ENCODE measurements at regions not wholly inside any gene's neighbourhood (a gene's known extent, or its start where the extent isn't known, plus 50 kb on each side); places are given as distances from the start of the nearest gene placed in this dataset.

DNA sequence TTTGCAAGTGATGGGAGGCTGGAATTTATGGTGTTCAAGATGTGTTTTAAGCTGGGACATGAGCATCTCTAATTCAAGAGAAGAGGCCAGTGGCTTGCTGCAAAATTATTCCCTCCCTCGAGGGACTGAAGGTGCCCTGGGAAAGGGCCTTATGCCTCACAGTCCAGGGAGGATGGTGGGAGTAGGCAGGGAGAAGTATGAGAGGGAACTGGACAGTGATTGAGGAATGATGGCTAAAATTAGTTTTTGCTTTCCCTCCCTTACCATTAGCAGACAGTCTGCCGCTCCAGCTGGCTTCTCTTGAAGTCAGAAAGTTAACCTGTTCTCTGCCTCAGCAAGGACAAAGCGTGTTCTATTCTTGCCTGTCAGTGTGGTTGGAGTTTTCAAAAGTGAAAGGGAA lies 139.8 kb upstream of the SEMA6D start:
- no peak overlapping the region for H3K27ac ChIP-seq (ENCODE audit: low read depth in 2 of 2, low read length in 2 of 2)

DNA sequence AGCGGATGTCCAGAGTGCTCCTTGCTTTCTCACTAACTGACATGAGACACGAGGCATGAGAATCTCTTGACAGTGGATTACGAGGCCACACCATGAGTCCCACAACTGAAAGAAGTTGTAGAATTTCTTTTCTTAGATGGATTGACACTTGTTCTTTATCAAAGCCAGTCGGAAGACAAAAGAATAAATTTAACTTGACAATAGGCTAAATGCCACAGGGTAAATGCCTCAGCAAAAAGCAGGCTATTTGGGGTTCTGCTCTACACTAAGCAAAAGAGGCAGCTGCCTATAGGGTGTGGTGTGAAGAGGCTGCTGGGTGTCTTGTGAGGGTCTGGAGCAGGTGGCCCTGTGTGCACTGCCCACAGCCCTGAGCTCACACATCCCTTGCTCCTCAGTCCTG lies 135.1 kb upstream of the SEMA6D start:
- Histone ChIP-seq H3K36me3 (ENCODE audit: control insufficient read depth in 2 of 2, insufficient read depth in 2 of 2, low read length in 2 of 2) (no peaks in the 10 kb centered on the region), H3K27ac (ENCODE audit: low read depth in 2 of 2, low read length in 2 of 2) (no peak overlapping the region), H3K9ac (ENCODE audit: low read depth in 1 of 2, low read length in 2 of 2) (no peak overlapping the region), H3K4me1 (ENCODE audit: control insufficient read depth in 2 of 2, insufficient read depth in 2 of 2, low read length in 2 of 2) (peaks cover 0 to 4% of the 10 kb centered on the region in 2 donors), H3K9me3 (ENCODE audit: control insufficient read depth in 2 of 2, low read length in 2 of 2) (no peaks in the 10 kb centered on the region), H3K4me3 (ENCODE audit: low read length in 2 of 2) (no peak overlapping the region), H3K27me3 (ENCODE audit: control insufficient read depth in 2 of 2, insufficient read depth in 2 of 2, low read length in 2 of 2) (no peaks in the 10 kb centered on the region)

More for the DNA sequence above, 139.8 kb upstream of the SEMA6D start:
- Histone ChIP-seq H3K4me3 (ENCODE audit: low read length in 2 of 2) (no peak overlapping the region), H3K4me1 (ENCODE audit: control insufficient read depth in 2 of 2, insufficient read depth in 2 of 2, low read length in 2 of 2) (no peaks in the 10 kb centered on the region), H3K9me3 (ENCODE audit: control insufficient read depth in 2 of 2, low read length in 2 of 2) (no peaks in the 10 kb centered on the region), H3K27me3 (ENCODE audit: control insufficient read depth in 2 of 2, insufficient read depth in 2 of 2, low read length in 2 of 2) (no peaks in the 10 kb centered on the region), H3K36me3 (ENCODE audit: control insufficient read depth in 2 of 2, insufficient read depth in 2 of 2, low read length in 2 of 2) (no peaks in the 10 kb centered on the region), H3K9ac (ENCODE audit: low read depth in 1 of 2, low read length in 2 of 2) (no peak overlapping the region)

DNA sequence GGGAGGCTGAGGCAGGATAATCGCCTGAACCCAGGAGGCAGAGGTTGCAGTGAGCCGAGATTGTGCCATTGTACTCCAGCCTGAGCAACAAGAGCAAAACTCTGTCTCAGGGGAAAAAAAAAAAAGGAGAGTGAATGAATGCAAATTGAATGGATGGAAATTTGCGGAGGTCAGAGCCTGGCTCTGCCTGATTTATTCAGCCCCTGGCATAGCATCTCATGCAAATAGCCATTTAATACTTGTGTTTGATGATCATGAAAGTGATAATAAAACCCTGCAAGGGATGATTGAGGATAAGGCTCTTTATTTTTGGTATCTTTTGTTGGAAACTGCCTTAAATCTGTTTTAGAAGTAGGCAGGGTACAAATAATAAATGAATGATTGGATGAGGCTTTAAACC lies 133.0 kb upstream of the SEMA6D start:
- Histone ChIP-seq H3K4me3 (ENCODE audit: low read length in 2 of 2) (no peak overlapping the region), H3K9me3 (ENCODE audit: control insufficient read depth in 2 of 2, low read length in 2 of 2) (no peaks in the 10 kb centered on the region), H3K9ac (ENCODE audit: low read depth in 1 of 2, low read length in 2 of 2) (no peak overlapping the region), H3K36me3 (ENCODE audit: control insufficient read depth in 2 of 2, insufficient read depth in 2 of 2, low read length in 2 of 2) (no peaks in the 10 kb centered on the region), H3K27ac (ENCODE audit: low read depth in 2 of 2, low read length in 2 of 2) (no peak overlapping the region), H3K27me3 (ENCODE audit: control insufficient read depth in 2 of 2, insufficient read depth in 2 of 2, low read length in 2 of 2) (no peaks in the 10 kb centered on the region), H3K4me1 (ENCODE audit: control insufficient read depth in 2 of 2, insufficient read depth in 2 of 2, low read length in 2 of 2) (peaks cover 0 to 5% of the 10 kb centered on the region in 2 donors)

DNA sequence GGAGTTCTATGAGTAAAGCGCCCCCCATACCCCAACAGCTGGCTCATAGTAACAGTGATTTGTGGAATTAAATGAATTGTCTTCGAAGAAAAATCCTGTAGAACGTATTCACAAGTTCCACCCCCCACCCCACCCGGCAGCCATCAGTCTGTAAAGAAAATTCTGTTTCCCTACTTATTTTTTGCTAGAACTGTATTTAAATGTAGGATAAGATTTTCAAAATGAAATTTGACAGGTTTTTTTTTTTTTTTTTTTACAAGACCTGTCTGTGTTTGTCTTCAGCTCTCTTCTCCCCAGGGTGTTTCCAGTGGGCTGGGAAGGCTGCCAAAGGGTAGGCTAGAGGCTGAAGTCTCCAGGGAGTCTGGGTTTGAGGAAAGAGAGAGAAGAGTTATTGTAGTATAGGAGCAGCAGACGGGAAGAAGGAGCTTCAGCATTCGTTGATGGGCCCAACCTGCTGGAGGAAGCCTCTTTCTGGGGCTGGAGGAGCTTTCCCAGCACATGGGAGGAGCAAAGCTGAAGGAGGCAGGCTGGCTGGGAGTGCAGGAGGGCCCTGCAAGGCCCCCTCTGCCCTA lies 130.6 kb upstream of the SEMA6D start:
- Histone ChIP-seq H3K27me3 (ENCODE audit: control insufficient read depth in 2 of 2, insufficient read depth in 2 of 2, low read length in 2 of 2) (no peaks in the 10 kb centered on the region), H3K27ac (ENCODE audit: low read depth in 2 of 2, low read length in 2 of 2) (no peak overlapping the region)

DNA sequence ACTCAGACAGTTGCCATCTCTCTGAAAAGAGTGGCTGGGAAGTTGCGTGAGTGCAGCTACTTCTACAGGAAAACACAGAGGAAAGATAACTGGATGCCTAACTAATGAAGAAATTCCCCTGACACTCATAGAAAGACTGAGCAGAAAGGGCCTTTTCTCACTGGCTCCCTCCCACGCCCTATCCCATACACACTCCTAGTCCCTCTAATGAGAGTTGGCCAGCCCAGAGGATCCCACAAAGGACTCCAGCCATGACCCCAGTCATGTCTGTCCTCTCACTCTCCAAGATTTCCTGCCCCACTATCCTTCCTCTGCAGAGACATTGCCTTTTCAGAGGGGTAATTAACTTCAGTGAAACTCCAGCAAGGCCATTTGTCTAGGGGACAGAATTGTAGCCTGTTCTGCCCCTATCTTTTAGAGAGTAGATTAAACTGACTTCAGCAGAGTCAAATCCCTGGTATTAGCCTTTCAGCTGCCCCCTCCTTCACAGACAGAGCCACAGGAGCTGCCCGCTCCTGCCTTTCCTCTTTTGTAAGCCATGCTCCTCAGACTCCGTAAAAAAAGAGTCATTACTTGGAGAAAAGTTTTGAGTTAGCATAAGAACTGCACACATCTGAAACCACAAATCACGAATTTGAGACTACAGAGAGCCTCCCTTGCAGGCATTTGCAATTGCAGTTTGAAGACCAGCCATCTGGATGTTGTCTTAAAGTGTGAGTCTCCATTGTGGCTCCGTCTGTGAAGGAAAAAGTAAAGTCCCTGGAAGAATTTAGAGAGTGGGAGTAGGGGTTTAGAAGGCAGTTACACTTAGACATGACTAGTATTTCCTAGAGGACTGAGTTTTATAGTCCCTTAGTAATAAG lies 129.1 kb upstream of the SEMA6D start:
- Histone ChIP-seq H3K9me3 (ENCODE audit: control insufficient read depth in 2 of 2, low read length in 2 of 2) (no peaks in the 10 kb centered on the region), H3K4me3 (ENCODE audit: low read length in 2 of 2) (no peak overlapping the region), H3K27ac (ENCODE audit: low read depth in 2 of 2, low read length in 2 of 2) (no peak overlapping the region), H3K4me1 (ENCODE audit: control insufficient read depth in 2 of 2, insufficient read depth in 2 of 2, low read length in 2 of 2) (peaks cover 0 to 5% of the 10 kb centered on the region in 2 donors), H3K9ac (ENCODE audit: low read depth in 1 of 2, low read length in 2 of 2) (no peak overlapping the region), H3K27me3 (ENCODE audit: control insufficient read depth in 2 of 2, insufficient read depth in 2 of 2, low read length in 2 of 2) (no peaks in the 10 kb centered on the region), H3K36me3 (ENCODE audit: control insufficient read depth in 2 of 2, insufficient read depth in 2 of 2, low read length in 2 of 2) (no peaks in the 10 kb centered on the region)

More for the DNA sequence above, 130.6 kb upstream of the SEMA6D start:
- no peaks in the 10 kb centered on the region for H3K9me3 ChIP-seq (ENCODE audit: control insufficient read depth in 2 of 2, low read length in 2 of 2)
- H3K4me1 ChIP-seq (ENCODE audit: control insufficient read depth in 2 of 2, insufficient read depth in 2 of 2, low read length in 2 of 2) = peaks cover 0 to 5% of the 10 kb centered on the region in 2 donors
- no peak overlapping the region for H3K9ac ChIP-seq (ENCODE audit: low read depth in 1 of 2, low read length in 2 of 2)
- no peaks in the 10 kb centered on the region for H3K36me3 ChIP-seq (ENCODE audit: control insufficient read depth in 2 of 2, insufficient read depth in 2 of 2, low read length in 2 of 2)
- H3K4me3 ChIP-seq (ENCODE audit: low read length in 2 of 2) = no peak overlapping the region

DNA sequence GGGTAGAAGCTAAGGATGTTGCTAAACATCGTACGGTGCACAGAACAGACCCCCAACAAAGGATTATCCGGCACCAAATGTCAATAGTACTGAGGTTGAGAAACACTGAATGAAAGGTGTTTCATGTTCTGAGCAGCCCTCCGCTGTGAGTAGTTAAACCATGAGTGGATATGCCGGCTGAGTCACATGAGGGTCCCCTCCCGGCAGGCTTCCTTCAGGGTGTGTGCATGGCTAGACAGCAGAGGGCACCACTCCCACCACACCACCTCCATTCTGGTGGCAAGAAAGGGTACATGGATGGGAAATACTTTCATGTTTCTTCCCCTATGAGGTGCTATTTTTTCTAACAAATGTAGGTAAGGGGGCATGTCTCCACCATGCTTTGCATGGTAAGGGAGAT lies 128.3 kb upstream of the SEMA6D start:
- no peaks in the 10 kb centered on the region for H3K36me3 ChIP-seq (ENCODE audit: control insufficient read depth in 2 of 2, insufficient read depth in 2 of 2, low read length in 2 of 2)
- no peak overlapping the region for H3K27ac ChIP-seq (ENCODE audit: low read depth in 2 of 2, low read length in 2 of 2)
- H3K9me3 ChIP-seq (ENCODE audit: control insufficient read depth in 2 of 2, low read length in 2 of 2) = no peaks in the 10 kb centered on the region
- no peaks in the 10 kb centered on the region for H3K27me3 ChIP-seq (ENCODE audit: control insufficient read depth in 2 of 2, insufficient read depth in 2 of 2, low read length in 2 of 2)
- H3K9ac ChIP-seq (ENCODE audit: low read depth in 1 of 2, low read length in 2 of 2) = no peak overlapping the region
- no peak overlapping the region for H3K4me3 ChIP-seq (ENCODE audit: low read length in 2 of 2)
- H3K4me1 ChIP-seq (ENCODE audit: control insufficient read depth in 2 of 2, insufficient read depth in 2 of 2, low read length in 2 of 2) = peaks cover 0 to 5% of the 10 kb centered on the region in 2 donors

DNA sequence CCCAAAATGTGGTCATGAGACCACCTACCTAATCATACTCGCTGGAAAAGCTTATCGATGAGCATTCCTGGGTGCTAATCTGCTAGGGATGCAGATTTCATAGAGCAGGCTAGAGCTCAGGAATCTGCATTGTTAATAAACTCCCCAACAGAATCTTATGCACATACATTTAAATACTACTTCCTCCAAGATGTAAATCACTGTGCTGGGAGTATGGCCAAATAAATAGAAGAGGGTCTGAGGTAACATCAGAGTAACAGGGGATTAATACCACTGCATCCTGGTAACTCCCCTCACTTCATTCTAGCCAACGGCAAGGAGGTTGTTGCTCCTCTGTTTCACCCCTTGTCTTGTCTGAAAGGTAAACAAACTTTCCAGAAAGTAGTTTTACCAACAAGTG lies 118.3 kb upstream of the SEMA6D start:
- no peak overlapping the region for H3K4me3 ChIP-seq (ENCODE audit: low read length in 2 of 2)
- no peaks in the 10 kb centered on the region for H3K4me1 ChIP-seq (ENCODE audit: control insufficient read depth in 2 of 2, insufficient read depth in 2 of 2, low read length in 2 of 2)
- no peaks in the 10 kb centered on the region for H3K9me3 ChIP-seq (ENCODE audit: control insufficient read depth in 2 of 2, low read length in 2 of 2)
- H3K27me3 ChIP-seq (ENCODE audit: control insufficient read depth in 2 of 2, insufficient read depth in 2 of 2, low read length in 2 of 2) = no peaks in the 10 kb centered on the region
- H3K27ac ChIP-seq (ENCODE audit: low read depth in 2 of 2, low read length in 2 of 2) = no peak overlapping the region
- H3K36me3 ChIP-seq (ENCODE audit: control insufficient read depth in 2 of 2, insufficient read depth in 2 of 2, low read length in 2 of 2) = no peaks in the 10 kb centered on the region
- no peak overlapping the region for H3K9ac ChIP-seq (ENCODE audit: low read depth in 1 of 2, low read length in 2 of 2)

DNA sequence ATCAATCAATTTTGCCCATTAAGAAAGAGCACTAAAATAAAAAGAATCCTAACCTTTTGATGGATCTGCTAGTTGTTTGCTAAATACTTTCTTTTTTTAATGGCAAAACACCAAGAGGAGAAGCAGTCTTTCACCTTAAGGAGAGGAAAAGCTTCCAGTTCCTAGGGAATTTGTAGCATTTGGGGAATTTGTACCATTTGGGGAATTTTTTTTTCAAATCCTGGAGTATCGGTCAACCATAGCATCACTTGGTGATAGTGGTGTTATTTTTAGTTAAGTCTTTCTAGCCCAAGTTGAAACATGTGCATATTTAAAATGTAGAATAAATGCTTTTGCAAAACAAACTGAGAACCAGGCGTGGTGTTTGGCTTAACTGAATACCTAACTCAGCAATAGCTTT lies 117.5 kb upstream of the SEMA6D start:
- Histone ChIP-seq H3K27me3 (ENCODE audit: control insufficient read depth in 2 of 2, insufficient read depth in 2 of 2, low read length in 2 of 2) (no peaks in the 10 kb centered on the region), H3K36me3 (ENCODE audit: control insufficient read depth in 2 of 2, insufficient read depth in 2 of 2, low read length in 2 of 2) (no peaks in the 10 kb centered on the region), H3K27ac (ENCODE audit: low read depth in 2 of 2, low read length in 2 of 2) (no peak overlapping the region), H3K4me1 (ENCODE audit: control insufficient read depth in 2 of 2, insufficient read depth in 2 of 2, low read length in 2 of 2) (no peaks in the 10 kb centered on the region), H3K9me3 (ENCODE audit: control insufficient read depth in 2 of 2, low read length in 2 of 2) (no peaks in the 10 kb centered on the region), H3K4me3 (ENCODE audit: low read length in 2 of 2) (no peak overlapping the region), H3K9ac (ENCODE audit: low read depth in 1 of 2, low read length in 2 of 2) (no peak overlapping the region)

DNA sequence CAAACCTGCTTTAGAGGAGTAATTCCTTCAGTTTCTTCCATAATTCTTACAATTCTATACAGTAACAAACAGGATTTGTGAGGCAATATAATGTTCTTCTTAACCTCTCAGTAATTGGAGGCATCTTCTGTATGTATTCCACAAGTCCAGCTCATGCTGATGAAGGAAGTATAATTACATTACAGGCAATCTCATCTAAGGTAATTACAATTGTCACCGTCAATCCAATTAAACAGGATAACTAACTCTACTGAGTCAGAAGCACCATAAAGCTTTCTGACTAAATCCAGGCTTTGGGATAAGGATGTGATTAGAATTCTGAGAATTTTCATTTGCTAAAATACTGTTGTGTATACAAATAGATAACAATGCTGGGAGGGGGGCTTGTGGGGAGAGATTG lies 115.2 kb upstream of the SEMA6D start:
- H3K36me3 ChIP-seq (ENCODE audit: control insufficient read depth in 2 of 2, insufficient read depth in 2 of 2, low read length in 2 of 2) = no peaks in the 10 kb centered on the region
- H3K9me3 ChIP-seq (ENCODE audit: control insufficient read depth in 2 of 2, low read length in 2 of 2) = no peaks in the 10 kb centered on the region
- no peaks in the 10 kb centered on the region for H3K27me3 ChIP-seq (ENCODE audit: control insufficient read depth in 2 of 2, insufficient read depth in 2 of 2, low read length in 2 of 2)
- no peak overlapping the region for H3K9ac ChIP-seq (ENCODE audit: low read depth in 1 of 2, low read length in 2 of 2)
- H3K27ac ChIP-seq (ENCODE audit: low read depth in 2 of 2, low read length in 2 of 2) = no peak overlapping the region
- no peak overlapping the region for H3K4me3 ChIP-seq (ENCODE audit: low read length in 2 of 2)
- H3K4me1 ChIP-seq (ENCODE audit: control insufficient read depth in 2 of 2, insufficient read depth in 2 of 2, low read length in 2 of 2) = peaks cover 0 to under 1% of the 10 kb centered on the region in 2 donors

DNA sequence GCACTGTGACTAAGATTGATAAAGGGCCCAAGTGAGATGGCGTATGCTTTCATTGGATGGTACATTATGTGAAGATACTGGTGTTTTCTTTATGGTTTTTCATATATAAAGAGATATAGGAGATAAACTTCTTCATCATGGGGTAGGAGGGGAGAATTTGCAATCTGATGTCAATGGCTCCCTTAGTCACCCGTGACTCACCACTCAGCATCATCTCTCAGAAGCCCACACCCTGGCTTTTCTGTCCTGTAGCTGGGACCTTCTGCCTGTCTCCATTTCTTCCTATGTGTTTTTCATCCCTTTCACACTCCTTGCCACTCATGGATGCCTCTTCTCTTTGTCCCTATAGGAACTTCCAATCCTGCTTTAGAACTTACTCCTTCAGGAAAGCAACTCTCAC lies 114.3 kb upstream of the SEMA6D start:
- Histone ChIP-seq H3K9ac (ENCODE audit: low read depth in 1 of 2, low read length in 2 of 2) (no peak overlapping the region), H3K27me3 (ENCODE audit: control insufficient read depth in 2 of 2, insufficient read depth in 2 of 2, low read length in 2 of 2) (no peaks in the 10 kb centered on the region), H3K4me1 (ENCODE audit: control insufficient read depth in 2 of 2, insufficient read depth in 2 of 2, low read length in 2 of 2) (peaks cover 0 to 9% of the 10 kb centered on the region in 2 donors), H3K36me3 (ENCODE audit: control insufficient read depth in 2 of 2, insufficient read depth in 2 of 2, low read length in 2 of 2) (no peaks in the 10 kb centered on the region), H3K27ac (ENCODE audit: low read depth in 2 of 2, low read length in 2 of 2) (no peak overlapping the region), H3K9me3 (ENCODE audit: control insufficient read depth in 2 of 2, low read length in 2 of 2) (no peaks in the 10 kb centered on the region), H3K4me3 (ENCODE audit: low read length in 2 of 2) (no peak overlapping the region)
